ENCODE measurements at regions not wholly inside any gene's neighbourhood (a gene's known extent, or its start where the extent isn't known, plus 50 kb on each side); places are given as distances from the start of the nearest gene placed in this dataset.

GRCh38 chr19:28022506-28022905 is 1190.4 kb downstream of the UQCRFS1 start:
- Histone ChIP-seq H3K4me1 (no peaks in the 10 kb centered on the region), H3K36me3 (ENCODE audit: insufficient read depth in 1 of 2, low read depth in 1 of 2) (no peaks in the 10 kb centered on the region), H3K4me3 (no peak overlapping the region), H3K27me3 (ENCODE audit: insufficient read depth in 3 of 3, low read length in 2 of 3) (no peaks in the 10 kb centered on the region), H3K9me3 (no peaks in the 10 kb centered on the region), H3K27ac (no peak overlapping the region)
- DNase-seq (no peak), ATAC-seq (no peak)
- TF ChIP-seq CTCF (IDR thresholded peaks at IDR 0.05) = no peak
- intact Hi-C loops (cut with DNase I) = no loop called here
- 78 to 89% (median 87%) methylated on average over 7 of the region's 7 CpGs for WGBS, 3 donors

- no peaks in the 10 kb centered on the region for H3K36me3 ChIP-seq (ENCODE audit: insufficient read depth in 1 of 2, low read depth in 1 of 2)
- no peak overlapping the region for H3K4me3 ChIP-seq
- 48 to 59% (median 49%) methylated on average over 8 of the region's 8 CpGs for WGBS, 3 donors
- no peak overlapping the region for H3K27ac ChIP-seq
- no peaks in the 10 kb centered on the region for H3K27me3 ChIP-seq (ENCODE audit: insufficient read depth in 3 of 3, low read length in 2 of 3)
- no peak for DNase-seq
- intact Hi-C loops (cut with DNase I) = no loop called here
- H3K9me3 ChIP-seq = no peaks in the 10 kb centered on the region
- no peak for ATAC-seq
- no peak for TF ChIP-seq CTCF (IDR thresholded peaks at IDR 0.05)
- no peaks in the 10 kb centered on the region for H3K4me1 ChIP-seq
These were observed 1191.4 kb downstream of the UQCRFS1 start for GRCh38 chr19:28021259-28022185.

GRCh38 chr19:28020619-28021258 is 1192.2 kb downstream of the UQCRFS1 start:
- Histone ChIP-seq H3K9me3 (no peaks in the 10 kb centered on the region), H3K36me3 (ENCODE audit: insufficient read depth in 1 of 2, low read depth in 1 of 2) (no peaks in the 10 kb centered on the region), H3K4me3 (no peak overlapping the region), H3K27me3 (ENCODE audit: insufficient read depth in 3 of 3, low read length in 2 of 3) (no peaks in the 10 kb centered on the region), H3K4me1 (no peaks in the 10 kb centered on the region), H3K27ac (no peak overlapping the region)
- 25 to 33% (median 29%) methylated on average over 7 of the region's 7 CpGs for WGBS, 3 donors
- DNase-seq (no peak), ATAC-seq (no peak)
- intact Hi-C loops (cut with DNase I) = no loop called here
- TF ChIP-seq CTCF (IDR thresholded peaks at IDR 0.05) = no peak

- Histone ChIP-seq H3K4me1 (no peaks in the 10 kb centered on the region), H3K9me3 (no peaks in the 10 kb centered on the region), H3K27me3 (ENCODE audit: insufficient read depth in 3 of 3, low read length in 2 of 3) (no peaks in the 10 kb centered on the region), H3K4me3 (no peak overlapping the region), H3K36me3 (ENCODE audit: insufficient read depth in 1 of 2, low read depth in 1 of 2) (no peaks in the 10 kb centered on the region), H3K27ac (no peak overlapping the region)
- no peak for TF ChIP-seq CTCF (IDR thresholded peaks at IDR 0.05)
- intact Hi-C loops (cut with DNase I) = no loop called here
- DNase-seq = no peak
- ATAC-seq = no peak
- WGBS, 3 donors = 66 to 69% (median 69%) methylated on average over 7 of the region's 7 CpGs
These were observed 1193.0 kb downstream of the UQCRFS1 start for GRCh38 chr19:28019901-28020300.

Measured in psoas muscle (tissue), 7 donors.